NCI-H510A treated with DMSO at 0.1 percent for 48 hours (cell line): ENCODE measurements at regions not wholly inside any gene's neighbourhood (a gene's known extent, or its start where the extent isn't known, plus 50 kb on each side); places are given as distances from the start of the nearest gene placed in this dataset.
"Not testable (repeated sequence)": the region's sequence is repeated elsewhere in the genome, so short reads cannot be mapped to it uniquely, and the experiment has no call there.

Experiments used
- DNase-seq: peaks from one replicate; lab custom pipeline; 2025; lab: John Stamatoyannopoulos, UW

DNA sequence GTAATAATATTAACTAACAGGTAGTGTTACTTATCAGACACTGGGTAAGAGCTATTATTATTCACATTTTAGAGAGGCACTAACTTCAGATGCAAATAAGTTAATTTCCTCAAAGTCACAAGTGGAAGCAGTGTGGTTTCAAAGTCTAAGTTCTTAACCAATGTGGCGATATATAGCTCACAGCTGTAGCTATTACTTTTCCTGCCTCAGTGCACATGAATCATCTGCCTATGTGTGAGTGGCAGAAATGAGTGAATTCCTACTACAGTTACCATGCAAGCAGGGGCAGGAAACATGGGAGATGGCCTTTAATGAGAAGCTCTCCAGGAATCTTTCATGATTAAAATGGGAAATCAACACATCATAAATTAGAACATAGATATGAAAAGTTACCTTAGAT, 126.2 kb upstream of the EYA4 start:
- no peak for DNase-seq

DNA sequence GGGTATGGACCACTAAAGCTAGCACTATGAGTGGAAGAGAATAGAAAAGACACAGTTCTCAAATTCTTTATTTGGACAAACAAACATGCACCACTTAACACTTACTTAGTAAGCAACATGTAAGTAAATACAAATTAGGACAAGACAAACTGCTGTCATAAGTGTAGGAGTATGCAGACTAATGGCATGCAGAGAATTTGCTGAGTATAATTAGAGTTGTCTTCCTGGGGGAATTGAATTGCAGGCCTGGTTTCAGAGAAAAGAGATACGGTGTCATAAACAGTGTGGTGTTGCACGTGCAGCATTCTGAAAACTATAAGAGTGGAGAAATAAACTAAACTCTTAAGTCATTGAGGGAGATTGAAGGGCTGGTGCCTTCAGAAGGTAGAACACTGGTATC, 125.2 kb upstream of the EYA4 start:
- DNase-seq = no peak

DNA sequence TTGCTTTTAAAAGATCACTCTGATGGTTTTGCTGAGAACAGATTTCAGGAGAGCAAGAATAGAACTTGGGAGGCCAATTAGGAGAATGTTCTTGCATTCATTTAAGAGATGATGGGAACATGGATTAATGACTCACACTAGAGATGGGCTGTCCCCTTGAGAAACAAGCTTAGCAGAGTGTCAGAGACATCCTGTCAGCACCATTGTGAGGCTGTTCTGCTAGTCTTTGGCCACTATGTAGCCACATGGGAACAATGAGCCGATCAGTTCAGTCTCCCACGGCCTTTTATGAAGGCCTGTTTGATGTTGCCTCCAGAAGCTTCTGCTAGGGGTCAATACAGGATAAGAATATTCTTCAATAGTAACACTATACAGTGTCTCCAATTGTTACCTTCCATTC, 113.0 kb upstream of the EYA4 start:
- DNase-seq = no peak

DNA sequence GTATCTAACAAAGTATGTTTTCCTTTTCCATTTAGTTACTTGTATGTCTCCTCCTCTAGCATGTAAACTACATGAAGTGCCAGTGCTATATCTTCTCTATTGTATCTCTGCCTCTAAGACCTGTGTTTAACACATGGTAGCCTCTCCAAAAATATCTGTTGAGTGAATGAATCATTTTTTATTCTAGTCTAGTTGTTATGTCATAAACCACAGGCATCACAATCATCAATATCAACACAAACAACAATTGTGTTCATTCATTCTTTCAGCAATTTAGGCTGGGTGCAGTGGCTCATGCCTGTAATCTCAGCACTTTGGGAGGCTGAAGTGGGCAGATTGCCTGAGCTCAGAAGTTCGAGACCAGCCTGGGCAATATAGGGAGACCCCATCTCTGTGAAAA, 111.6 kb upstream of the EYA4 start:
- DNase-seq = no peak

DNA sequence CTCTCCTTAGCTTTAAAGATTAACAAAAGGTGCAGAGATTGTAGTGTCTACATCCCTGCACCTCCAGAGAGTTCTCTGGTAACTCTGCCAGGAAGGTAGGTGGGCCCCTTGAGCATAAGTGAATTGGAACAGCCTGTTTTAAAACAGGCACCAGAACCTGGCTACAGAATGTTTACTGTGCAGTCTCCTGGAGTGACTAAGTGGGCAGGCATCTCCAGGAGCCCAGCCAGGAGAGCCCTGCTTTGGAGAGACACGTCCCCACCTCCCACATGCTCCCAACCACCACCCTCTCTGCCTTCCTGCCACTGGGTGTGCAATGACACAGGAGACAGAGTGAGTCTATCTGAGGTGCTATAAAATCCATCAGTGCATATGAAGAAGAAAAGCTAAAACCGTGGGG, 110.3 kb upstream of the EYA4 start:
- no peak for DNase-seq

DNA sequence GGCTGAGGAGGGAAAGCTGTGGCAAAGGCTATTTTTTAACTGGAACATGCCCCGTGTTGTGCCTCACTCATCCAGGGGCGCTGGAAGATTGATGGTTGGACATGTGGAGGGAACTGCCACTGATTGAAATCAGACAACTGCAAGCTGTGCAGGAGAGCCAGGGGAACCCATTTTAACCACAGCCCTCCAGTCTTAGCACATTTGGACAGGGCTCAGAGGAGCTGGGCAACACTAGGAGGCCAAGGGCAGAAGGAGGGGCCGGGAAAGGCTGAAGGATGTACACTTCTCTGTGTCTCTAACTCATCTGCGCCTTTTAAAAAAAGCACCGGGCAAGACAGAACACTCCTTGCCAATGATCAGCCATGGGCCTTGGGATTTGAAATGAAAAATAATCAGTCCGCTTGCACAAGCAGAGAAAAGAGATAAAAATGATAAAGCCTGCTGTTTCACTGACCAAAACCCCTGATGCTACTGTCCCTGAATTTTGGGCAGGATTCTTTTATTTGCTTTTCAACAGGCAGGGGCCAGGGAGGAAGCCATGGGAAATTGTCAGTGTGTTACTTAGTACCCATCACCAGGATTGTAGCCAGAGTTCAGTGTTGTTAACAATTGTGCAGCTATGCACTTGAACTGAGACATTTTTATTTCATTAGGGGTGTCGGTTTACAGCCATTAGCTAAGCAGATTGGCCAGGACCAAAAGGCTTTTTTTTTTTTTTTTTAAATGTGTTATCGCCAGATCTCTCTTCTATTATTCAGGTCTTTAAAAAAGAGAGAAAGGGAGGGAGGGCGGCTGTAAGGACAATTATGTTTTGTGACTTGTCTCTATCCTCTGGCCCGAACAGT, 109.3 kb upstream of the EYA4 start:
- no peak for DNase-seq

DNA sequence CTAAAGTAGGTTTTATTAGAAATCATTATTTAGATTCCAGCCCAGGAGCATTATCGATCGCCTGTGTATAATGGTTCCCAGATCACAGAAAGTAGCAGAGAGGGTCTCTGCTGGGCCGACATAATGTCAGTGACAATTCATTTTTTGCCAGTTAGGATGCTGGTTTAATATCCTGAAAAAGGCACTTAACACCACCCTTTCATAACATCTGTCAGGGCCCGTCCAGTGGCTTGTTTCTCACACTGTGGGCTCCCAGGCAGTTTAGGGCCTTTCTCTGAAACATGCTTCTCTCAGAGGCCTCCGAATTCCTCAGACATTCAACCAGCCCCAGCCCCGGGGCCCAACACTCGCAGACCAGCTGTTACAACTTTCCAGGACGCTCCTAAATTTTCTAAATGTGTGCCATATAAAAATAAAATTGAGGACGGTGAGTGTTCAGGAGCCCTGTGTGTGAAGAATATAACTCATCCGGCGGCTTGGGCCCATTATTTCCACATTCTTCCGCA, 108.6 kb upstream of the EYA4 start:
- no peak for DNase-seq

DNA sequence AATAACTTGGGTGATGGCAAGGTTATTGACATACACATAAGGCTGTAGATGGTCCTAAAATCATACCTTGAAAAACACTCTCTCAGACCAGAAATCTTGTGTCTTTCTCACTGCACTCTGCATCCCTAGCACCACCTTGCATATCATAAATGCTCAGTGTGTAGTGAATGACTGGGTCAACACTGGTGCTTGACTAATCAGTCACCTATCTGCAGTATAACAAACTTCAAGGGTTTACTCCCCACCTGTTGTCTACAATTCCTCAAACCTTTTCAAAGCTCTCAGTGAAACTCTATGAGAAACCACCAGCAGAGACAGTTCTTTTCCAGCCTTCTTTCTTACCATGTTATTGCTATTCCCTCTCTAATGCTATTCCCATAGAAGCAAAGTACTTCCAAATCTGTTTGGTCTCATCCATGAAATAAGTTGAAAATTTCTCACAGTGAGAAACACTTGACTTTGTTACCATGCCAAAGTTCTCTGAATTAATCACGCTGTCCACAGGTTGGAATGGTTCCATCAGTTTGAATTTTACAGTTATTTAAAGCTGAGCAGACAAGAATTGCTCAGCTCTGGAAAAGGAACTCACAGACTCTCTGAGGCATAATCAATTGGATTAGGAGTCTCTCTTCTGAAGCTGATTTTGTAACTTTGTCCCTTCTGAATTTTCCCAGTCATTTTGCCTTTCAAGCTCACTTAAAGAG, 104.8 kb upstream of the EYA4 start:
- DNase-seq = no peak

DNA sequence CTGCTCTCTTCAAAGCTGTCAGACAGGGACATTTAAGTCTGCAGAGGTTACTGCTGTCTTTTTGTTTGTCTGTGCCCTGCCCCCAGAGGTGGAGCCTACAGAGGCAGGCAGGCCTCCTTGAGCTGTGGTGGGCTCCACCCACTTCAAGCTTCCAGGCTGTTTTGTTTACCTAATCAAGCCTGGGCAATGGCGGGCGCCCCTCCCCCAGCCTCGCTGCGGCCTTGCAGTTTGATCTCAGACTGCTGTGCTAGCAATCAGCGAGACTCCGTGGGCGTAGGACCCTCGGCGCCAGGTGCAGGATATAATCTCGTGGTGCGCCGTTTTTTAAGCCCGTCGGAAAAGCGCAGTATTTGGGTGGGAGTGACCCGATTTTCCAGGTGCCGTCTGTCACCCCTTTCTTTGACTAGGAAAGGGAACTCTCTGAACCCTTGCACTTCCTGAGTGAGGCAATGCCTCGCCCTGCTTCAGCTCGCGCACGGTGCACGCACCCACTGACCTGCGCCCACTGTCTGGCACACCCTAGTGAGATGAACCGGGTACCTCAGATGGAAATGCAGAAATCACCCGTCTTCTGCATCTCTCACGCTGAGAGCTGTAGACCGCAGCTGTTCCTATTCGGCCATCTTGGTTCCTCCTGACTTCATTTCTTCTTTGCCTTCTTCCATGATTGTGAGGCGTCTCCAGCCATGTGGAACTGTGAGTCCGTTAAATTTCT, 93.5 kb upstream of the EYA4 start:
- not testable (repeated sequence) for DNase-seq

DNA sequence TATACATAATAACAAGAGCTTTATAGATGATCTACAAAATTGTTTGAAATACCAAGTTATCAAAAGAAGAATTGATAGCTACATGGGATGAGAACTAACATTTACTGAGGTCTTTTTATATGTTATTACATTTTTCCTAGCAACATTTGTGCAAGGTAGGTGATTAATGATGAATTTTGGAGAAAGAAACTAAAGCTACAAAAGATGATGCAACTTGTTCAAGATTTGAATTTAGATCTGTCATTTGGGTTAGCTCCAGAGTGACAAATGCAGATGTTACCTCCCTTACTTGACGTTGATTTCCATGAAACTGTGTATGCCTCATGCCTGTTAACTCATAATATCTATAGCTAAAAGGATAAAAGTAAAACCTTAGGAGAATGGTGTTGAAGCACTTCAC, 84.5 kb upstream of the EYA4 start:
- no peak for DNase-seq

DNA sequence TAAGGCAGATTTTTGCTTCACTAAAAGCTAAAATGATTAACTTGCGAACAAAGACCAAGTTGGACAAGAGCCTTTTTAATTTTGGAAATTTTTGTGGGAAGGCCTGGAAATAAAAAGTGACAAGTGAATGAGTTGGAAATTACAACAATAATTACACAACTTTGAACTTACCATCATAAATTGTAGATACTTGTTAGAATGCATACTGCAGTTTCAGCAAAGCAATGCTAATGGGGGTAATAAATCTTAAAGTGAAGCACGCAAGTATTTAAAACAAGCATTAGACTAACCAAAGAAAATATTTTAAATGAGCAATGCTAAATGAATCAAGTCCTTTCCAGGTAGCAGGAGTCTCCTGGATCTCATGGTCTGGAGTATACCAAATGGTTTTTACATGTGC, 83.2 kb upstream of the EYA4 start:
- DNase-seq = no peak

DNA sequence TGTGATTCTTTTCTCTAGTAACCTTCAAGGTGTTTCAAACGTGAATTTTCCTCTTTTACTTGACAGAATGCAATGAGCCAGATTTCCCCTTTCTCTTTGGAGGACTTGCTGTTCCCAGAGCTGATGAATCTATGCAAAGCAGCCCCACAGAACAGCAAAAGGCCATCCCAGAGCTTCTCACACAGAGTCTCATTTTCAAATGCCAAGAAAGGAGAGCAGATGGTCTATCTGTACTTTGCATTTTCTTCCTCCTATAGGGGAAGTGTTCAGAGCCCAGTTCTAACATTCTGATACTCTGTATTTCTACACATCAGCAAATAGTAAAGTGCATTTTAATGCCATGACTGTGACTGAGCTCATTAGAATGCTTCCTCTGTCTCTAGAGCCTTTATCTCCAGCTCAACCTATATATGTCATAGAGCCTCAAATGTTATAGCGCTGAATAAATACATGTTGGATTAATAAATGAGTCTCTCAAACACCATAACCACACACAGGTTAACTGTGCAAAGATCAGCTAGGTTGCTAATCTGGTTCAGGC, 81.8 kb upstream of the EYA4 start:
- DNase-seq = no peak

DNA sequence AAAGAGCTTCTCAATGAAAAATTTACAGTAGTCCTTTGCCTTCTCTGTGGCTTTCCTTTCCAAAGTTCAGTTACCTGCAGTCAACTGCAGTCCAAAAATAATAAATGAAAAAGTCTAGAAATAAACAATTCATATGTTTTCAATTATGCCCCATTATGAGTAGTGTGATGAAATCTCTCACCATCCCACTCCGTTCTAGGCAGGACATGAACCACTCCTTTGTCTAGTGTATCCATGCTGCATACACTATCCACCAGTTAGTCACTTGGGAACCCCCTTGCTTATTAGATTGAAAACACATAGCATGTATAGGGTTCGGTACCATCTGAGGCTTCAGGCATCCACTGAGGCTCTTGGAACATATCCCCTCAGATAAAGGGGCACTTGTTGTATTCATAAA, 80.6 kb upstream of the EYA4 start:
- DNase-seq = no peak

DNA sequence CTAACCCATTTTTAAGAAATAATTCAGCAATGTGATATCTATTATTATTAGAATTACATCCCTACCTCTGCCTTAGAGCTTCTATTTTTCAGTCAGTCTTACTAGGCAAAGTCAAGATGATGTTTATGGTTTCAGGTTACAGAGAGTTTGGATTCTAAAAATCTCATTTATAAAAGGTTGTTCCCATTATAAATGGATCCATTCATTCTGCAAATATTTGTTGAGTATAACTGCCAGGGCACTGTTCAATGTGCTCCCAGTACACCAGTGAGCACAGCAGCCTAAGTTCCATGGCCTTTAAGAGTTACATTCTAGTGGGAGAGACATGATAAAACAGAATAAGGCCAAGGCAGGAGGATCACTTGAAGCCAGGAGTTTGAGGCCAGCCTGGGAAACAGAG, 75.9 kb upstream of the EYA4 start:
- no peak for DNase-seq

DNA sequence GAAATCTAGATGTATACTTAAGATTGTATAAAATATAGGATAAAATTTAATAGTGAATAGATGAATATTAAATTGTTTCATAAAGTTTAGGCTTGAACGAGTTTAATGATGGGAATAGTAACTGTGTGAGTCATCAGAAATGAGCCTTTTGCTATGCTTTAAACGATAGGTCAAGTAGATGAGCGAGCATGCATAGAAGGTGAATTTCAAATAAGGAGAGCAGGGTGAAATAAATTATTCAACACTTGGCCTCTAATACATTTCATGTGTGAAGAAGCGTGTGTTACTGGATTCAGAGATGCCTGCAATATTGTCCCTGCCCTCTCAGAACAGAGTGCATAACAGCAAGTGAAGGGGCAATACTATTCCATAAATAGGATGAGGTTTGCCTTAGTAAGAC, 74.4 kb upstream of the EYA4 start:
- DNase-seq = no peak

DNA sequence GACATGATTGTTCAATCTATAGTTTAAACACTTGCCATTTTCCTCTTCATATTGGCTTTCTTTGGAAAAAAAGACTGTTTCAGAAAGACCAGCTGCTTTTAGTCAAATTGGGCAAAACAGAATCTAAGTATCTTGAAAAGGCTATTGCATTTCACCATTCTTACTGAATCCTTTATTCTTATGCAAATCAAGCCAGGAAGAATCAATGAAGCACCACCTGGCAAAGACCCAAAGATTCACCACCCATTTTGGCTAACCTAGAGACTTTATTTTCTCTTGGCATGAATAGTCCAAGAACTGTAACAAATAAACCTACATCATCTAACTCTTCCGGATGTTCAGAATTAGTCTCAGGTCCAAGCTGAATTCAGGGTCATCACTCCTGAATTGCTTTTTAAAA, 71.3 kb upstream of the EYA4 start:
- no peak for DNase-seq

DNA sequence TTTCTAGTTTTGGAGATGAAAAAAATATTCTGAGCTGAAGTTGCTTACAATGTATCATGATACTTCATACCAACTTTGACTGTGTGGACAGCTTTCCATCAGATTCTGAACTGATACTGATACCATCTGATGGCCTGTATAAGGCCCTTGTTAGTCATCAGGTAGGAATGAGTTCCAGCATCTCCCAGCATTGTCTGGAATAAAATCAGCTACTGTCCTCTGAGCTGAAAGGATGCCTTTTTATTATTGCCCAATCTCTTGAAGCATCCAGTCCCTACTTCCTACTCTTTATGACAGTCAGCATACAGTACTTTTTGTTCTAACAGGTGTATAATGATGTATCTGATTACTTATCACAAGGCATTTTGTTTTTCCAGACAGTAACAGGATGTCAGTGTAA, 70.6 kb upstream of the EYA4 start:
- DNase-seq = no peak

DNA sequence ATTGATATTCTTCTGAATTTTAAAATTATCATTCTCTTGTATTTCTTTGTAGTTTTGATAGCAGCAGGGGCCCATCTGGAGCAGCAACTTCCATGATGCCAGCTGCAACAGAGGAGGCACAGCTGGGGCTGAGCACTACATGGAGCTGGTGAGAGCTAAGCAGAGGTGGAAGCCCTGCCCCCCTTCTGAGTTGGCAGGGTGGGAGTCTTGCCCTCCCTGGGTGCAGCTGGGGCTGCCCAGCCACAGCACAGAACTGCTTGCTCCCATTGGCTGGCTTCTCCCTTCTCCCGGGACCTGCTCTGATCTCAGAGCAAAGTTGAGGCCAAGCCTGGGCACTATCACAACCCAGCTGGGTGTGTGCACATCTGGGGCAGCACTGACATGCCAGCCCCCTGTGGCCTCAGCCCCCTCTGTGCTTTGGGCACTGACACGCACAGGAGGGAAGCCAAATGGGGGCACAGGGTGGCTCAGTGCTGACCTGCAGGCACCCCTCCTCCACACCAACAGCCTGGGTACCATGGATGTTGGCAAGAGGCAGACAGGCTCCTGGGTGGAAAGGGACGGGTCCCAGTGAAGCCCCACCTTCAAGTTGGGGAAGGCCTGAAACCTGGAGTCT, 69.1 kb upstream of the EYA4 start:
- DNase-seq = no peak

DNA sequence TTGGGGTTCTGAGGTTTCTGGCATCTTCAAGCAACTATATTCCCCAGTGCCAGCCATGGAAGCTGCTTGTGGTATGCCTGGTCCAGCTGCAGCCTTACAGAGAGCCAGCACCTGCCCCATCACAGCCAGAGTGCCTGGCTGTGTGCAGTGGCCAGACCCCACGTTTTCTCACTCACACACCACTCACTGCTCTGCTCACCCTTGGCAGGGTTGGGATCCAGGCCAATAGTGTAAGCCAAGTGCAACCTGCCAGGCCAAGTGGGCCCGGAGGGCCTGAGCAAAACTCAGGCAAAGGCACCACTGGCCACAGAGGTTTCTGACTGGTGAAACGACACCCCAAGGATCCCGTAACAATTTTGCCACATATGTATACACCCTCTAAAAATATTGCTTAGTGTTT, 67.9 kb upstream of the EYA4 start:
- DNase-seq = no peak

DNA sequence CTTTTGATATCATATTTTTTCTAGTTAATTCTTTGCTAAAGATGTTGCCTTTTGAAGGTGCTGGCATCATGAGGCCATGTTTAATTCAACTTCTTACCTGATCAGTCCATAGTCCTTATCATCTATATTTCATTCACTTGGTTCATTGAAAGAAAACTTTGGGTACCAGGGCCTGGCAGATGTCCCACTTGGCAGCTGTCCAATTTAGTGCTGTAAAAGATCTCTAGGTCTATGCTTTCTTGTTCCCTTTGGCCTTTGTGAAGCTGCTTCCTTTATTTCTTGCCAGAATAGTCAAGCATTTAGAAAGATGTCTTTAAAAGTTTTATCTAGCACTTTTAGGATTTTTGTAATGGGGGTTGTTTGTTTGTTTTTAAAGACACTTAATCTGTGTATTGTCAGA, 61.7 kb upstream of the EYA4 start:
- no peak for DNase-seq

DNA sequence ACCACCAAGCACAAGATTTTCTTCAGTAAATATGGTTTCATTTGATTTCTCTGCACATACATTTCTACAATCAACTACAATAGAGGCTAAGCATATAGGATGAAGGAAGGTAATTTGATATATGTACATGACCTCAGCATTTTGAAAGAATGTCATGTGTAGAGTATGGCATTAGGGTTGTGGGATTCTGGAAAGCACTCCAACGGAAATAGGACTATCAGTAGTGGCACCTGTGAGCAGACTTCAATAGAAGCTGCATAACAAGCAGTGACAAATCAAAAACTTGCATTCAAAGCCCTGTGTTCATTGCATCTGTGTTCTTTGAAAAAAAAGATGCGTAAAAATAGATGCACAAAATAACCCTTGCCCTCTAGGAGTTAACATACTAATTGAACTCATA, 57.5 kb upstream of the EYA4 start:
- DNase-seq = no peak

DNA sequence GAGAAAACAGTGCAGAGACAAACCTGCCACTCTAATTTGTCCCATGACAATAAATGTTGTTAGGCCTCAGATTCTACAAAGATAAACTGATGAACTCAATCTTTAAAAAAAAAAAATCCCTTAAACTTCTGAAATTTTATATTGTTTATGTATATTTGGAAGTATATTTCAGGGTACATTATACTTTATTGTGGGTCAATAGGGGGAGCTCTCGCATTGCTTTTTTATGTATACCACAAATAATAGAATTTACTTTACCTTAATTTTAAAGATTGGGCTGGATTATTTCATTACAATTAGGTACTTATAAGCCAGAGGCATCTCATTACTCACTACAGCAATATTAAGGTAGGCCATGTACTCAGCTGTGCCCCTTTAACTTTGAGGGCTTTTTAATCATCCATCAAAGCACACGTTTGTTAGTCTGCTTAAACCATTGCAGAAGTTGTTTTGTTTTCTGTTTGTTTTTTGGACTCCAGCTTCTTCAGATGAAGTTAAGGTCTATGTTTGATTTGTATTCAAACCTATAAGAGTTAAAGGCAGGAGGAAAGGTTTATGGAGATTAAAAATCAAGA, 56.3 kb upstream of the EYA4 start:
- DNase-seq = no peak
